ENCODE measurements at regions not wholly inside any gene's neighbourhood (a gene's known extent, or its start where the extent isn't known, plus 50 kb on each side); places are given as distances from the start of the nearest gene placed in this dataset.

DNA sequence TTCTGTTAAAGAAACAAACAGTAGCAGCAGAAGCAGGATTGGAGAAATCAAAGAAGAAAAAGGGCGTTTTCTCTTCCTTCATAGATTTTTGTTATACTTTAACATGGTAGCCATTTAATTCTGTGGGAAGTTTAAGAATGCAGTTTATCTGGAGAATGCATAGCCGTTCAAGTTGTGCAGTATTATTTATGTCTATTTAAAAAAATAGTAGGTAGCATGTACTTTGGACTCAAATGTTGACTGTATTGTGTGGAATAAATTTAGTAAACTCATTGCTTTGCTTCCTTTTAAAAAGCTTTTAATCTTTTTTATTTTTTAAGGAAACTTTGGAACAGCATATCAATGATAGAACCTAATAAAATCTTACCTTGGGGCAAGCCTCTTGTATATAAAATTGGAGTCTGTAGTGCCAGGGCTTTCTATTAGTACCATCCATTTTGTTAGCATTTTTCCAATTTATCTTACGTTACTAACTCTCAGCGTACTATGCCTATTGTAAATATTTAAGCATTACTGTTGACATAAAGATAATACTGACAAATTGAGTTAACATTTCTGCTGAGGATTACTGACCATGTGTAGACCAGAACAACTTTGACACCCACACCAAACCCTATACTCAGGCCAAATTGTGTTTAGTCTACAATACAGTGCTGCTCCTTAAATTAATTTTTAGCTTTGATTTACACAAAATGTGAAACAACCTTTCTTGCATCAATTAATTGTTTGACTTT, 291.1 kb downstream of the NNT start:
- no peak for DNase-seq
- Histone ChIP-seq H3K36me3 (ENCODE audit: low read depth, missing control alignments) (no peaks in the 10 kb centered on the region), H3K27me3 (no peaks in the 10 kb centered on the region), H3K4me3 (no peak overlapping the region), H3K9me3 (no peaks in the 10 kb centered on the region), H3K4me1 (no peaks in the 10 kb centered on the region), H3K27ac (no peak overlapping the region)
- TF ChIP-seq, protein P1, sequence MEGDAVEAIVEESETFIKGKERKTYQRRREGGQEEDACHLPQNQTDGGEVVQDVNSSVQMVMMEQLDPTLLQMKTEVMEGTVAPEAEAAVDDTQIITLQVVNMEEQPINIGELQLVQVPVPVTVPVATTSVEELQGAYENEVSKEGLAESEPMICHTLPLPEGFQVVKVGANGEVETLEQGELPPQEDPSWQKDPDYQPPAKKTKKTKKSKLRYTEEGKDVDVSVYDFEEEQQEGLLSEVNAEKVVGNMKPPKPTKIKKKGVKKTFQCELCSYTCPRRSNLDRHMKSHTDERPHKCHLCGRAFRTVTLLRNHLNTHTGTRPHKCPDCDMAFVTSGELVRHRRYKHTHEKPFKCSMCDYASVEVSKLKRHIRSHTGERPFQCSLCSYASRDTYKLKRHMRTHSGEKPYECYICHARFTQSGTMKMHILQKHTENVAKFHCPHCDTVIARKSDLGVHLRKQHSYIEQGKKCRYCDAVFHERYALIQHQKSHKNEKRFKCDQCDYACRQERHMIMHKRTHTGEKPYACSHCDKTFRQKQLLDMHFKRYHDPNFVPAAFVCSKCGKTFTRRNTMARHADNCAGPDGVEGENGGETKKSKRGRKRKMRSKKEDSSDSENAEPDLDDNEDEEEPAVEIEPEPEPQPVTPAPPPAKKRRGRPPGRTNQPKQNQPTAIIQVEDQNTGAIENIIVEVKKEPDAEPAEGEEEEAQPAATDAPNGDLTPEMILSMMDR (IDR thresholded peaks at IDR 0.05), result no peak
- TF ChIP-seq POLR2A (IDR thresholded peaks at IDR 0.05), result no peak
- intact Hi-C loops (cut with DNase I; ENCODE audit: low total_unique reads), result no loop called here
- 73 to 78% methylated on average over 4 of the region's 4 CpGs for WGBS, 2 donors

DNA sequence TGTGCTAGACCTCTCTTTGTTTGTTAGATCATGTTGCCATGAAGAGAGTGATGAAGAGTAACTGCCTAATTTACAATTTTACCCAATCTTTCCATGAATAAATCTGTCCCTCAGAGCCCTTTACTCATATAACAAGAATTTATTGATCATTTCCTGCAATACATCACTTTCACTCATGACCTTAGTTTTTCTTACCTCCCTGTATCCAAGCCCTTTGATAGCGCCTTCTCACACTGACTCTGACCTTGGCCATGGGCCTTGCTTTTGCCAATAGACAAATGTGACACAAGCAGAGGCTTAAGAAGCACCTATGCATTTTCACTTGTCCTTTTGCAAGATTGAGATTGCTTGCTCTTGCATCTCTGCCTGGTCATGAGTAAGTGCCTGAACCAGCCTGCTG, 288.1 kb downstream of the NNT start:
- WGBS, 2 donors, result 91 to 95% methylated on average over 1 of the region's 1 CpG
- no peak overlapping the region for H3K4me3 ChIP-seq
- no peaks in the 10 kb centered on the region for H3K27me3 ChIP-seq
- DNase-seq, result no peak
- no peaks in the 10 kb centered on the region for H3K9me3 ChIP-seq
- H3K4me1 ChIP-seq, result no peaks in the 10 kb centered on the region
- intact Hi-C loops (cut with DNase I; ENCODE audit: low total_unique reads), result no loop called here
- no peaks in the 10 kb centered on the region for H3K36me3 ChIP-seq (ENCODE audit: low read depth, missing control alignments)
- no peak for TF ChIP-seq POLR2A (IDR thresholded peaks at IDR 0.05)
- TF ChIP-seq, protein P1 (IDR thresholded peaks at IDR 0.05), result no peak
- no peak overlapping the region for H3K27ac ChIP-seq

- WGBS, 2 donors, result 79 to 80% methylated on average over 1 of the region's 1 CpG
- no peaks in the 10 kb centered on the region for H3K9me3 ChIP-seq
- H3K27me3 ChIP-seq, result no peaks in the 10 kb centered on the region
- TF ChIP-seq POLR2A (IDR thresholded peaks at IDR 0.05), result no peak
- TF ChIP-seq, protein P1 (IDR thresholded peaks at IDR 0.05), result no peak
- H3K4me1 ChIP-seq, result no peaks in the 10 kb centered on the region
- DNase-seq, result no peak
- H3K36me3 ChIP-seq (ENCODE audit: low read depth, missing control alignments), result no peaks in the 10 kb centered on the region
- no peak overlapping the region for H3K27ac ChIP-seq
- intact Hi-C loops (cut with DNase I; ENCODE audit: low total_unique reads), result no loop called here
- H3K4me3 ChIP-seq, result no peak overlapping the region
Observed at GRCh38 chr5:43889233-43889632, 286.3 kb downstream of the NNT start.

GRCh38 chr5:43875741-43876140, 272.8 kb downstream of the NNT start:
- 95 to 98% methylated on average over 1 of the region's 1 CpG for WGBS, 2 donors
- no peak for DNase-seq
- Histone ChIP-seq H3K4me1 (no peaks in the 10 kb centered on the region), H3K27me3 (no peaks in the 10 kb centered on the region), H3K4me3 (no peak overlapping the region), H3K9me3 (no peaks in the 10 kb centered on the region), H3K36me3 (ENCODE audit: low read depth, missing control alignments) (no peaks in the 10 kb centered on the region), H3K27ac (no peak overlapping the region)
- intact Hi-C loops (cut with DNase I; ENCODE audit: low total_unique reads), result no loop called here
- TF ChIP-seq, protein P1 (IDR thresholded peaks at IDR 0.05), result no peak
- TF ChIP-seq POLR2A (IDR thresholded peaks at IDR 0.05), result no peak

DNA sequence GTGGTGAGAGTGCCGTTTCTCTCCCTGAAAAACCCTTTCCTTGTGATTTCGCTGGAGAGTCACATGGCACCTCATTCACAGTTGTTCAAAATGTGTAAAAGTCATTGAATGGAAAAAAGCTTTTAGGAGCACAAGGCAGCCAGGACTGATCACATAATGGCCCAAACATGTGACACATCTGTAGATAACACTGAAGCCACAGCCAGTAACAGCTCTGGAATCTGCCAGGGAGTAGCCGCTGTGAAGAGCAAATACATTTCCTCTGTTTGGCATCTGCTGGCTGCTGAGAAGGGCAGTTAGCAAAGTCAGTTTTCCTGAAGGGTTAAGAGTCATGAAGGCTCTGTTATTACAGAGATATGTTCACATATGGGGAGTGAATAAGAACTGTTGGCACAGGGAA, 271.8 kb downstream of the NNT start:
- WGBS, 2 donors, result 53 to 66% methylated on average over 3 of the region's 3 CpGs
- intact Hi-C loops (cut with DNase I; ENCODE audit: low total_unique reads), result no loop called here
- no peak for DNase-seq
- Histone ChIP-seq H3K4me3 (no peak overlapping the region), H3K27me3 (no peaks in the 10 kb centered on the region), H3K27ac (no peak overlapping the region), H3K9me3 (no peaks in the 10 kb centered on the region), H3K36me3 (ENCODE audit: low read depth, missing control alignments) (no peaks in the 10 kb centered on the region), H3K4me1 (no peaks in the 10 kb centered on the region)
- TF ChIP-seq POLR2A (IDR thresholded peaks at IDR 0.05), result no peak
- TF ChIP-seq, protein P1 (IDR thresholded peaks at IDR 0.05), result no peak

Measured in testis (tissue), 2 donors.